PC-9 (cell line): ENCODE measurements at regions not wholly inside any gene's neighbourhood (a gene's known extent, or its start where the extent isn't known, plus 50 kb on each side); places are given as distances from the start of the nearest gene placed in this dataset.
"Not testable (repeated sequence)": the region's sequence is repeated elsewhere in the genome, so short reads cannot be mapped to it uniquely, and the experiment has no call there.

Experiments used
- BruUV-seq: library from RNA; stranded (reverse); fragments of 400-500 nt; replicated peaks from 2 replicates; lab custom pipeline; 2021; lab: Mats Ljungman, UMichigan
- CTCF ChIA-PET: fragments of 300-600 bp; sonication (Branson Sonifier 250); formaldehyde crosslinking; loops from one replicate; lab custom pipeline; 2022; ENCODE audit warnings: antibody characterized with exemption; lab: Charles Lee
- POLR2A ChIA-PET: fragments of 300-600 bp; sonication (Branson Sonifier 250); formaldehyde crosslinking; loops from one replicate; lab custom pipeline; 2022; ENCODE audit warnings: antibody characterized with exemption; ENCODE audit not compliant: unreplicated experiment; lab: Charles Lee
- DNase-seq, 2 experiments: peaks; one replicate each; pipeline versions ENCODE4 v3.0.0 to v3.0.0-alpha.2; 2015 to 2022; ENCODE audit warnings: mixed read lengths in 1 of 2
- H2AFZ ChIP-seq: fragments of 200-600 bp; sonication (generic); 2 replicates; pipeline ENCODE4 v1.8.1; 2017; ENCODE audit warnings: antibody characterized with exemption
- H3F3A ChIP-seq: fragments of 200-600 bp; sonication (generic); 2 replicates; pipeline ENCODE4 v1.8.1; 2017; ENCODE audit warnings: antibody characterized with exemption, mild to moderate bottlenecking, low read depth; ENCODE audit not compliant: insufficient read depth
- H3K27ac ChIP-seq: fragments of 200-600 bp; sonication (generic); 2 replicates; pipeline ENCODE4 v1.6.1; 2016; ENCODE audit warnings: mixed run types
- H3K27me3 ChIP-seq: fragments of 200-600 bp; sonication (generic); 2 replicates; pipeline ENCODE4 v1.6.1; 2016; ENCODE audit warnings: low read depth, mixed run types; ENCODE audit not compliant: insufficient read depth
- H3K36me3 ChIP-seq: fragments of 200-600 bp; sonication (generic); 2 replicates; pipeline ENCODE4 v1.6.1; 2016; ENCODE audit warnings: low read depth, mixed run types
- H3K4me1 ChIP-seq: fragments of 200-600 bp; sonication (generic); replicated peaks from 2 replicates; pipeline ENCODE4 v1.6.1; 2016; ENCODE audit warnings: mixed run types; ENCODE audit not compliant: insufficient read depth
- H3K4me2 ChIP-seq: fragments of 200-600 bp; sonication (generic); 2 replicates; pipeline ENCODE4 v1.6.1; 2017; ENCODE audit warnings: mixed run types
- H3K4me3 ChIP-seq: fragments of 200-600 bp; sonication (generic); 2 replicates; pipeline ENCODE4 v1.6.1; 2016; ENCODE audit warnings: mixed run types
- H3K79me2 ChIP-seq: fragments of 200-600 bp; sonication (generic); 2 replicates; pipeline ENCODE4 v1.6.1; 2017; ENCODE audit warnings: low read depth, mixed run types
- H3K9me2 ChIP-seq: fragments of 200-600 bp; sonication (generic); 2 replicates; pipeline ENCODE4 v1.8.1; 2017; ENCODE audit warnings: mild to moderate bottlenecking; ENCODE audit not compliant: insufficient read depth
- H3K9me3 ChIP-seq: fragments of 200-600 bp; sonication (generic); 2 replicates; pipeline ENCODE4 v1.8.1; 2016; ENCODE audit warnings: low read depth; ENCODE audit not compliant: insufficient read depth
- H4K20me1 ChIP-seq: fragments of 200-600 bp; sonication (generic); 2 replicates; pipeline ENCODE4 v1.8.1; 2017; ENCODE audit not compliant: insufficient read depth
- EZH2 ChIP-seq: fragments of 200-600 bp; sonication (generic); IDR thresholded peaks from 2 replicates; pipeline ENCODE4 v1.8.0; 2017; ENCODE audit warnings: antibody characterized with exemption, low read depth
- intact Hi-C: fragments of 100-400 bp; cut with micrococcal nuclease; formaldehyde crosslinking; loops from one replicate; pipeline ENCODE4 v1.10.0; 2022; ENCODE audit not compliant: unreplicated experiment
- TF ChIP-seq, protein P1 (sequence below): fragments of 200-600 bp; sonication (generic); conservative IDR thresholded peaks from 2 replicates; pipeline ENCODE4 v1.6.1; 2017; ENCODE audit warnings: mixed run types, antibody characterized with exemption, mild to moderate bottlenecking, moderate library complexity

DNA sequence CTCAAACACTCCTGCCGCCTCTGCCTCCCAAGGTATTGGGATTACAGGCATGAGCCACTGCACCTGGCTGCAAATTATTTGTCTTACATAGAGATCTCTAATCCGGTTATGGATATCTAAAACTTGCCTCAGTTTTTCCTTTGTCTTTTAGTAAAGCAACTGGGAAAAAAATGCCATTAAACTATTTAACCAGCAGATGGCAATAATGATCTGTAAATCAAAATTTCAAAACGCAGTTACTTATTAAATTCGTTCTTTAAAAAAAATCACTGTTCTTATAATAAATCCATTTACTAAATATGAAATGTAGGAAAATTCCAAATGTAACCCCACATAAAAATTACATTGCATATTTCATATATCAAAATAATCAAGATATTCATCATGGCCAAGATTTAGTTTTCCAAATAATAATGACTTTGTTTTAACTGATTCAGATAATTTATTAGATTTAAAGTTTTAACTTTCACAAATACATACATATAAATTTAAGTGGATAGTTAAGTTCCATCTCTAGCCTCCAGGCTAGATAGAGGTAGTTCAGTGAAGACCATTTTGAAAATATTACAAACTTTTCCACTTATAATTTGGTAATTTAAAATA lies 125.8 kb downstream of the KBTBD2 start:
- H2AFZ ChIP-seq, H3K79me2 ChIP-seq, H3K4me2 ChIP-seq, H3F3A ChIP-seq, H3K27ac ChIP-seq, H3K4me1 ChIP-seq, H3K27me3 ChIP-seq, H3K4me3 ChIP-seq, H3K9me2 ChIP-seq, H3K36me3 ChIP-seq, H4K20me1 ChIP-seq, POLR2A ChIA-PET, BruUV-seq, H3K9me3 ChIP-seq: not testable (repeated sequence)
- intact Hi-C loops, result loop anchor here (2.0 kb wide), 1 partner anchor 343 kb away; the partner anchor contains the start of gene RP9
- TF ChIP-seq, protein P1, sequence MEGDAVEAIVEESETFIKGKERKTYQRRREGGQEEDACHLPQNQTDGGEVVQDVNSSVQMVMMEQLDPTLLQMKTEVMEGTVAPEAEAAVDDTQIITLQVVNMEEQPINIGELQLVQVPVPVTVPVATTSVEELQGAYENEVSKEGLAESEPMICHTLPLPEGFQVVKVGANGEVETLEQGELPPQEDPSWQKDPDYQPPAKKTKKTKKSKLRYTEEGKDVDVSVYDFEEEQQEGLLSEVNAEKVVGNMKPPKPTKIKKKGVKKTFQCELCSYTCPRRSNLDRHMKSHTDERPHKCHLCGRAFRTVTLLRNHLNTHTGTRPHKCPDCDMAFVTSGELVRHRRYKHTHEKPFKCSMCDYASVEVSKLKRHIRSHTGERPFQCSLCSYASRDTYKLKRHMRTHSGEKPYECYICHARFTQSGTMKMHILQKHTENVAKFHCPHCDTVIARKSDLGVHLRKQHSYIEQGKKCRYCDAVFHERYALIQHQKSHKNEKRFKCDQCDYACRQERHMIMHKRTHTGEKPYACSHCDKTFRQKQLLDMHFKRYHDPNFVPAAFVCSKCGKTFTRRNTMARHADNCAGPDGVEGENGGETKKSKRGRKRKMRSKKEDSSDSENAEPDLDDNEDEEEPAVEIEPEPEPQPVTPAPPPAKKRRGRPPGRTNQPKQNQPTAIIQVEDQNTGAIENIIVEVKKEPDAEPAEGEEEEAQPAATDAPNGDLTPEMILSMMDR, result peak; percentile 80
- CTCF ChIA-PET, result interaction anchor here (0.6 kb wide), 2 partner anchors 274 to 984 kb away, joined by 3 to 4 read pairs; no protein-coding TSS in a partner anchor
- peak in 1 of 2 experiments; percentile 52 for DNase-seq

DNA sequence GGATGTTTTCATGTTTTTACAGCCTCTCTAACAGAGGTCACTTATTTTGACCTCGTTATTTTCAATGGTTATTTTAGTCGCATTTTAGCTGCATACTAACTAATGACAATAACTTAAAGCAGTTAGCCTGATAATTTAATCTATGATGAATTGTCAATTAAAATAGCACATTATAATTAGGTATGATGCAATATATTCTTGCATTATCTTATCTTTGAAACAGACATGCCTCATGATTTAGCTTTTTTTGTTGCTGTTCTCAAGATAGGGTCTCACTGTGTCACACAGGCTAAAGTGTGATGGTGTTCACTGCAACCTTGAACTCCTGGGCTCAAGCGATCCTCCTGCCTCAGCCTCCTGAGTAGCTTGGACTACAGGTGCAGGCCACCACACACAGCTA lies 126.4 kb downstream of the KBTBD2 start:
- no peak overlapping the region for H3K27ac ChIP-seq
- intact Hi-C loops, result no loop called here
- no peaks in the 10 kb centered on the region for H3K9me2 ChIP-seq
- H3K36me3 ChIP-seq, result no peaks in the 10 kb centered on the region
- ChIA-PET POLR2A (interaction anchor here (0.5 kb wide), 1 partner anchor 126 kb away, joined by 11 read pairs; no protein-coding TSS in a partner anchor), CTCF (interaction anchor here (0.6 kb wide), 1 partner anchor 274 kb away, joined by 4 read pairs; no protein-coding TSS in a partner anchor)
- H3K27me3 ChIP-seq, result no peaks in the 10 kb centered on the region
- no peak for DNase-seq
- H3K9me3 ChIP-seq, result no peaks in the 10 kb centered on the region
- TF ChIP-seq EZH2, result no peak
- TF ChIP-seq, protein P1, result no peak
- H3K4me2 ChIP-seq, result no peak overlapping the region
- H3F3A ChIP-seq, result no peaks in the 10 kb centered on the region
- no peak overlapping the region for H2AFZ ChIP-seq
- no peaks in the 10 kb centered on the region for H3K79me2 ChIP-seq
- no peaks in the 10 kb centered on the region for H3K4me1 ChIP-seq
- no peak overlapping the region for H3K4me3 ChIP-seq
- BruUV-seq, result no TSS peak
- H4K20me1 ChIP-seq, result no peaks in the 10 kb centered on the region

DNA sequence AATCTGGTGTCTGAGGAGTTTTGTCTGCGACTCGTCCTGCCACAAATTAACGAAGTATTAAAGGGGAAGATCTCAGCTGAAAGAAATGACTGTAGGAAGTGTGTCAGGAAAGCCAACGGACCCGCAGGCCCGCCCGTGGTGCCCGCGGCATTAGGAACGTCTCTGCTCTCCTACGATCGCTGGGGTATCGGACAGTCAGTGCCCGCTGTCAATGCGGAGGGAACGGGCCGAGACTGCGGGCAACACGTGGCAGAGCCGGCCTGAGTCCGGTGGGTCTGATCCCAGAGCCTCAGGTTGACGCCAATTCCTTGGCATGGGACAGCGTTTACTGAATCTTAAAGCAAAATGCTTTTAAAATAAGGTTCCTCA lies 128.7 kb downstream of the KBTBD2 start:
- no peak overlapping the region for H3K4me3 ChIP-seq
- TF ChIP-seq, protein P1, result no peak
- no peak for TF ChIP-seq EZH2
- ChIA-PET POLR2A (interaction anchor here (0.7 kb wide), 1 partner anchor 144 kb away, joined by 6 read pairs; no protein-coding TSS in a partner anchor), CTCF (no interaction called here)
- no peaks in the 10 kb centered on the region for H4K20me1 ChIP-seq
- no peaks in the 10 kb centered on the region for H3K9me2 ChIP-seq
- no peak overlapping the region for H2AFZ ChIP-seq
- H3K4me2 ChIP-seq, result no peak overlapping the region
- DNase-seq, result no peak
- H3F3A ChIP-seq, result no peaks in the 10 kb centered on the region
- no peak overlapping the region for H3K27ac ChIP-seq
- no peaks in the 10 kb centered on the region for H3K36me3 ChIP-seq
- BruUV-seq, result no TSS peak
- no peaks in the 10 kb centered on the region for H3K9me3 ChIP-seq
- no peaks in the 10 kb centered on the region for H3K79me2 ChIP-seq
- no peaks in the 10 kb centered on the region for H3K4me1 ChIP-seq
- H3K27me3 ChIP-seq, result no peaks in the 10 kb centered on the region
- intact Hi-C loops, result no loop called here

DNA sequence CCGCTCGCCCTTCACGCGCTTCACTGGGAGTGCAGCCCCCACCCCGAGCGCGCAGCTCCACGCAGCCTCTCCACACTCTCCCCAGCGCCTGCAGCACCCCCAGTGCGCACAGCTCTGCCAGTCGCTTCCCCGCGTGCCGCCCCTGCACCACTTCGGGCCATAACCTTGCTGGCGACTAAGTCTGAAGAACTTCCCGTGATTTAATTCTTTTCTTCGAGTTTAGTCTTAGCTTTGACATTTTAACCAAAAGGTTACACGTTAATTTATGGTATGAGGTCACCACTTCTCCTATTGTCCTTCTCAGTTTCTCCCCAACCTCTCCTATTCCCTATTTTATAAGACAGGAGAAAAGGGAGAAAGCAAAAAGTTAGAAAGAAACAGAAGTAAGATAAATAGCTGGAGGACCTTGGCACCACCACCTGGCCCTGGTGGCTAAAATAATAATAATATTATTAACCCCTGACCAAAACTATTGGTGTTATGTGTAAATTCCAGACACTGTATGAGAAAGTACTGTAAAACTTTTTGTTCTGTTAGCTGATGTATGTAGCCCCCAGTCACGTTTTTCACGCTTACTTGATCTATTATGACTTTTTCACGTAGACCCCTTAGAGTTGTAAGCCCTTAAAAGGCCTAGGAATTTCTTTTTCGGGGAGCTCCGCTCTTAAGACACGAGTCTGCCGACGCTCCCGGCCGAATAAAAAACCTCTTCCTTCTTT lies 129.2 kb downstream of the KBTBD2 start:
- H3K79me2 ChIP-seq, BruUV-seq, H3K4me1 ChIP-seq, H3K27me3 ChIP-seq, H3K9me3 ChIP-seq, intact Hi-C loops, H3K9me2 ChIP-seq, H3K36me3 ChIP-seq, H4K20me1 ChIP-seq, H3K4me3 ChIP-seq, H3K27ac ChIP-seq, DNase-seq, H3K4me2 ChIP-seq, H3F3A ChIP-seq, H2AFZ ChIP-seq, CTCF ChIA-PET: not testable (repeated sequence)
- POLR2A ChIA-PET, result interaction anchor here (0.7 kb wide), 1 partner anchor 145 kb away, joined by 6 read pairs; no protein-coding TSS in a partner anchor
